ENCODE measurements at regions not wholly inside any gene's neighbourhood (a gene's known extent, or its start where the extent isn't known, plus 50 kb on each side); places are given as distances from the start of the nearest gene placed in this dataset.

DNA sequence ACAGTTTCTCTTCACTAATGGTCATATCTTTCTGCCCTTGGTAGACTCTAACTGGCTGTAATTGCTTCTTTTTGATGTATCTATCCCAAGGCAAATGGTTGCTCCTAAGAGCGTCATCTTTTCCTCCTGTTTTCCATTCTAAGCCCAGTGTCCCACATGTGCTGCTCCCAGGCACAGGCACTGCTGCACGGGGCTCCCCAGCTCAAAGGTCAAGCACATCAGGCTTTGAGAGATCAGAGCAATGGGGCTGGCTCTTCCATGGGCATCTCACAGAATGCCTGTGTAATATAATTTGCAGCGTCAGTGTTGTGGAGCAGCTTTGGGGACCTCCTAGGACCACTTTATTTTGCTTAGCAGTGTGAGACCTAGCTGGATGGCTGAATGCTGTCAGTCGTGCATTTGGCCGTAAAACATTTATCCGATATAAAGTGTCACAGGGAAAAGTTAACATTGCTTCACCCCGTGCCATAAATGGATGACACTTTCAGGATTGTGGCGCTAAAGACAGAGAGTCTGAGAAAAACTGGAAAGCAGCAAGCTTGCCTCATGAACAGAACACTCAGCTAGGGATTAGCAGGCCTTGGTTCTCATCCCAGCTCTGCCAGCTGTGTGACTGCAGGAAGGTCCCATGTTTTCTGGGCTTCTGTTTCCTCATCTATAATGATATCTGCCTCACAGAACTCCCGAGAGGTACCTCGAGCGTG lies 277.5 kb upstream of the TBL1XR1 start:
- Mint-ChIP-seq H3K9me3 (ENCODE audit: low read depth, unreplicated experiment) (no peaks in the 10 kb centered on the region), H3K27ac (ENCODE audit: unreplicated experiment) (no peak overlapping the region), H3K4me1 (ENCODE audit: low read depth, unreplicated experiment) (peaks cover 32% of the 10 kb centered on the region), H3K4me3 (ENCODE audit: low read depth, unreplicated experiment) (no peak overlapping the region), H3K27me3 (ENCODE audit: unreplicated experiment) (no peaks in the 10 kb centered on the region), H3K36me3 (ENCODE audit: insufficient read depth, unreplicated experiment) (peaks cover 10% of the 10 kb centered on the region)
- intact Hi-C loops (cut with micrococcal nuclease; ENCODE audit: unreplicated experiment) = loop anchor here (5.0 kb wide), 1 partner anchor 142 kb away; no protein-coding TSS in a partner anchor
- no peak for DNase-seq
- BruUV-seq (replicated peaks) = no TSS peak
- CTCF ChIA-PET = interaction anchor here (1.1 kb wide), 1 partner anchor 21 kb away, joined by 3 read pairs; no protein-coding TSS in a partner anchor
- TF ChIP-seq, protein P1, sequence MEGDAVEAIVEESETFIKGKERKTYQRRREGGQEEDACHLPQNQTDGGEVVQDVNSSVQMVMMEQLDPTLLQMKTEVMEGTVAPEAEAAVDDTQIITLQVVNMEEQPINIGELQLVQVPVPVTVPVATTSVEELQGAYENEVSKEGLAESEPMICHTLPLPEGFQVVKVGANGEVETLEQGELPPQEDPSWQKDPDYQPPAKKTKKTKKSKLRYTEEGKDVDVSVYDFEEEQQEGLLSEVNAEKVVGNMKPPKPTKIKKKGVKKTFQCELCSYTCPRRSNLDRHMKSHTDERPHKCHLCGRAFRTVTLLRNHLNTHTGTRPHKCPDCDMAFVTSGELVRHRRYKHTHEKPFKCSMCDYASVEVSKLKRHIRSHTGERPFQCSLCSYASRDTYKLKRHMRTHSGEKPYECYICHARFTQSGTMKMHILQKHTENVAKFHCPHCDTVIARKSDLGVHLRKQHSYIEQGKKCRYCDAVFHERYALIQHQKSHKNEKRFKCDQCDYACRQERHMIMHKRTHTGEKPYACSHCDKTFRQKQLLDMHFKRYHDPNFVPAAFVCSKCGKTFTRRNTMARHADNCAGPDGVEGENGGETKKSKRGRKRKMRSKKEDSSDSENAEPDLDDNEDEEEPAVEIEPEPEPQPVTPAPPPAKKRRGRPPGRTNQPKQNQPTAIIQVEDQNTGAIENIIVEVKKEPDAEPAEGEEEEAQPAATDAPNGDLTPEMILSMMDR (IDR thresholded peaks at IDR 0.05; ENCODE audit: unreplicated experiment) = no peak

DNA sequence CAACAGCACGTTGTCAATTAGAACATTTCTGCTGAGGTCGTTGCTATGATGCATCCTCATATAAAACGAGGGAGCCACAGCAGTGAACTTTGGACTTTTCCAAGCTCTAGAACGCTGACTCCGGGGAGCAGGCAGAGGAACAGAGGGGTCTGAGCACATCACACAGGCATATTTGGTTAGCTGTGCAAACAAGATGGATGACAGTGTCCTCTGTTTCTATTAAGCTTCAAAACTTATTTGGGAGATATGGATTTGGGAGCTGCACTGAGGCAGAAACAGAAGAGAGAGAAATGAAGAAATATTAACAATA lies 278.0 kb upstream of the TBL1XR1 start:
- intact Hi-C loops (cut with micrococcal nuclease; ENCODE audit: unreplicated experiment) = loop anchor here (5.0 kb wide), 1 partner anchor 142 kb away; no protein-coding TSS in a partner anchor
- H3K36me3 Mint-ChIP-seq (ENCODE audit: insufficient read depth, unreplicated experiment) = peaks cover 10% of the 10 kb centered on the region
- no TSS peak for BruUV-seq (replicated peaks)
- no peaks in the 10 kb centered on the region for H3K9me3 Mint-ChIP-seq (ENCODE audit: low read depth, unreplicated experiment)
- no peaks in the 10 kb centered on the region for H3K27me3 Mint-ChIP-seq (ENCODE audit: unreplicated experiment)
- TF ChIP-seq, protein P1 (IDR thresholded peaks at IDR 0.05; ENCODE audit: unreplicated experiment) = no peak
- no peak for DNase-seq
- CTCF ChIA-PET = interaction anchor here (0.7 to 1.1 kb wide), 2 partner anchors 20 to 27 kb away, joined by 3 read pairs; no protein-coding TSS in a partner anchor
- H3K4me1 Mint-ChIP-seq (ENCODE audit: low read depth, unreplicated experiment) = peaks cover 37% of the 10 kb centered on the region
- no peak overlapping the region for H3K27ac Mint-ChIP-seq (ENCODE audit: unreplicated experiment)
- no peak overlapping the region for H3K4me3 Mint-ChIP-seq (ENCODE audit: low read depth, unreplicated experiment)

- DNase-seq = no peak
- Mint-ChIP-seq H3K27ac (ENCODE audit: unreplicated experiment) (no peak overlapping the region), H3K4me3 (ENCODE audit: low read depth, unreplicated experiment) (no peak overlapping the region), H3K36me3 (ENCODE audit: insufficient read depth, unreplicated experiment) (peaks cover 10% of the 10 kb centered on the region), H3K4me1 (ENCODE audit: low read depth, unreplicated experiment) (peaks cover 39% of the 10 kb centered on the region), H3K27me3 (ENCODE audit: unreplicated experiment) (no peaks in the 10 kb centered on the region), H3K9me3 (ENCODE audit: low read depth, unreplicated experiment) (no peaks in the 10 kb centered on the region)
- CTCF ChIA-PET = no interaction called here
- intact Hi-C loops (cut with micrococcal nuclease; ENCODE audit: unreplicated experiment) = loop anchor here (5.0 kb wide), 1 partner anchor 141 kb away; no protein-coding TSS in a partner anchor
- BruUV-seq (replicated peaks) = no TSS peak
- TF ChIP-seq, protein P1 (IDR thresholded peaks at IDR 0.05; ENCODE audit: unreplicated experiment) = no peak
These were observed 279.2 kb upstream of the TBL1XR1 start for GRCh38 chr3:177476495-177476894.

DNA sequence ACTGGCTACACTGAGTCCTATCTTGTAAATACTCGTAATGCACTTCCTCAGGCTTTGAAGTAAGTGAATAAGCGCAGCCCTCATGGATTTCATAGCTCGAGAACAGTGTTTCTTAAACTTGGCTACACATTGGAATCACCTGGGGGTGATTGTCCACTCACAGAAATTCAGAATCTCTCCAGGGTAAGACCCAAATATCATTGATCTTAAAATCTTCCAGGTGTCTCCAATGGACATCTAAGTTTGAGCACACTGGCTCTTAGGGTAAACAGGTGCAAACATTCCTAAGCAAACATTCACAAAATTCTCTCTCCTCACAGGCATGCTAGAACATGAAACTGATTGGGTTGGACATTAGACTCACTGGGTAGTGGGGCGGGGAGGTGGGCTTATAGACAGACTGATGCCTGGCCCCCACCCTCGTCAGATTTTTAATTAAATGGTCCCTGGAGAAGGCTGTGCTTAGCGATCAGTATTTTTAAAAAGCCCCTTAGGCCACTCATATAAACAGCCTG lies 279.7 kb upstream of the TBL1XR1 start:
- no peaks in the 10 kb centered on the region for H3K27me3 Mint-ChIP-seq (ENCODE audit: unreplicated experiment)
- CTCF ChIA-PET = no interaction called here
- DNase-seq = no peak
- intact Hi-C loops (cut with micrococcal nuclease; ENCODE audit: unreplicated experiment) = loop anchor here (5.0 kb wide), 1 partner anchor 140 kb away; no protein-coding TSS in a partner anchor
- no peak overlapping the region for H3K4me3 Mint-ChIP-seq (ENCODE audit: low read depth, unreplicated experiment)
- H3K9me3 Mint-ChIP-seq (ENCODE audit: low read depth, unreplicated experiment) = no peaks in the 10 kb centered on the region
- TF ChIP-seq, protein P1 (IDR thresholded peaks at IDR 0.05; ENCODE audit: unreplicated experiment) = no peak
- H3K36me3 Mint-ChIP-seq (ENCODE audit: insufficient read depth, unreplicated experiment) = peaks cover 10% of the 10 kb centered on the region
- no peak overlapping the region for H3K27ac Mint-ChIP-seq (ENCODE audit: unreplicated experiment)
- peaks cover 39% of the 10 kb centered on the region for H3K4me1 Mint-ChIP-seq (ENCODE audit: low read depth, unreplicated experiment)
- no TSS peak for BruUV-seq (replicated peaks)

Data from Calu3 (cell line).